ENCODE measurements at regions not wholly inside any gene's neighbourhood (a gene's known extent, or its start where the extent isn't known, plus 50 kb on each side); places are given as distances from the start of the nearest gene placed in this dataset.
"Not testable (repeated sequence)": the region's sequence is repeated elsewhere in the genome, so short reads cannot be mapped to it uniquely, and the experiment has no call there.

DNA sequence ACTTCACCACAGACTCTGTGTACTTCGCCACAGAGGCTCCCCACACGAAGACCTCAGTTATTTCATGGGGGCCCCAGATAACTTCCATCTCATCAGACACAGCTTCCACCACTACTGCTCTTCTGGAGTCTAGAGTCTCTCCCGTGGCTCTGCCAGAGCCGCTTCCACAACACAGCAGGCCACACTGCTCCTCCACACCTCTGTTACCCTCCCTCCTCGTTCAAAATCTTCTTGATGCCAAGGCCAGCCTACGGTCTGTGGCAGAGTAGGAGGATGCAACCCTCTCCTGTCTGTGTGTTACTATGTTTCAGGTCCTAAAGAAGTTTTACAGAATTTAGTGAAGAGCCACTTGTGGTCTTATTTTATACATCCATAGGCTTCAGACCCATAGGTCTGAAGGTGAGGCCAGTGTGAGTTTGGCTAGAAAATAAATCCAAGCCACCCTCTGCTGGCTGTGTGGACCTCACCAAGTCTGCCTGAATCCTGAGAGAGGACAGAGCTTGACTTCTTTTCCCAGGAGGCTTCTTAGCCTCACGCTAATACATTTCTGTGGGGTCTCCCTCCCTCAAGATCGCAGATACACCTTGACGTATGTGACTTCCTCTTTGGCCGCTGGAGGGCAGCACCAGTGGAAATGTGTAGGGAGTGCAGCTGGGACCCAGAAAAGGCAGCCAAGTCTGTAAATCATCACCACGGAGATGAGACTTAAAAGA is 197.7 kb downstream of the FAXC start:
- H3K27me3 Mint-ChIP-seq = peaks cover 10% of the 10 kb centered on the region
- no peaks in the 10 kb centered on the region for H3K9me3 Mint-ChIP-seq
- no peak overlapping the region for H3K4me3 Mint-ChIP-seq
- no peak overlapping the region for H3K27ac Mint-ChIP-seq
- DNase-seq = peak; percentile 44
- CTCF ChIA-PET = interaction anchor here (0.6 to 1.4 kb wide), 4 partner anchors 9 to 381 kb away, joined by 3 to 4 read pairs (median 4); no protein-coding TSS in a partner anchor
- no peaks in the 10 kb centered on the region for H3K4me1 Mint-ChIP-seq
- no peaks in the 10 kb centered on the region for H3K36me3 Mint-ChIP-seq

DNA sequence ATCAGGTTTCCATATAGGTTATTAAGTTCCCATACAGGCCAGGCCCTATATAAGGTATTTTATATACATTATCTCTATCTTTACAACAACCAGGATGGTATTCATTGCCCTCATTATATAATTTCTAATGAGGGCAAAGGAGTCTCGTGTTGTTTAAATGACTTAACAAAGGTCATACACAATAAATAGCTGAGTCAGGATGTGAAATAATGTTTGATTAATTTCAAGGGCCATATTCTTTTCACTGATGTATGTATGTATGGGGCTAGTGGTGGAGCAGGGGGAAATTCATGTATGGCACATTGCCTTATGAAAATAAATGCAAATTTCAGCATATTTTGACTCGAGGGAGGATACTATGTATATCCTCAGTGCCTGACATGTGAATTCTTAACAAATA is 200.7 kb downstream of the FAXC start:
- H3K27me3 Mint-ChIP-seq = peaks cover 10% of the 10 kb centered on the region
- H3K9me3 Mint-ChIP-seq = no peaks in the 10 kb centered on the region
- DNase-seq = no peak
- CTCF ChIA-PET = no interaction called here
- H3K4me1 Mint-ChIP-seq = no peaks in the 10 kb centered on the region
- no peaks in the 10 kb centered on the region for H3K36me3 Mint-ChIP-seq
- H3K27ac Mint-ChIP-seq = no peak overlapping the region
- no peak overlapping the region for H3K4me3 Mint-ChIP-seq

DNA sequence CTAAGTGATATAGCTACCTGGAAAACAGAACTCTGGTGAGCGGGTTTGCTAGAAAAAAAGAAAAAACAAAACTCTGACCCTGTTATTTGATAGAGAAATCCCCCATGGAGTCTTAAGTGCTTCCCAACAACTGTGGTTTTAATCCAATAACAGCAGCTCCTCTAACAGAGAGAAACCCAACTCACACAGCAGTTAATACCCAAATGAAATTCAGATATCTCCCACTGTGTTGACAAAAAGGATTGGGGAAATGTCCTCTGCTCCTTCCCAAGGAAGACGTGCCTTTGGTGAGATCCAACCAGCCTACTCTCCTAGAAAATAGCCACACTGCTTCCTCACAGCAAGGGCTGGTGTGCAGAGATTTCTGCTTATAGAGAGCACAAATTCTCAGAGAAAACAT is 200.4 kb upstream of the FBXL4 start:
- H3K27me3 Mint-ChIP-seq = peaks cover 10% of the 10 kb centered on the region
- no peak overlapping the region for H3K4me3 Mint-ChIP-seq
- H3K27ac Mint-ChIP-seq = no peak overlapping the region
- H3K4me1 Mint-ChIP-seq = no peaks in the 10 kb centered on the region
- no peak for DNase-seq
- no peaks in the 10 kb centered on the region for H3K36me3 Mint-ChIP-seq
- no peaks in the 10 kb centered on the region for H3K9me3 Mint-ChIP-seq
- CTCF ChIA-PET = no interaction called here

DNA sequence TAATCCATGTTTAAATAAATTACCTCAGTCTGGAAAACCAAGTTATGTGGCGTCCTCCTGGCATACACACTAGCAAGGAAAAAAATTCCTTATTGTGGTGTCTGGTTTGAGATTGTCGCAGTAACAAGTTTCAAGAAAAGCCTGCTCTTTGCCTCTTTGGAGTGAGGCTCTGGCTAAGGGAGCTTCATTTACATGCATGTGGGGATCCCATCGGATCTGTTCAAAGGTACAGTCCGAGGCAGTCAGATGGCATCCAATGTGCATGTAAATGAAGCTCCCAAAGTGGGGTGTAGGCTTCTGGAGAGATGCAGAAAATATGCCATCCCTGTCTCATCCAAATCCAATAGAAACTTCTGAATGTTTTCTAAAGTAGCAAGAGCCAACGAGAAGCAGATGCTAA is 199.5 kb upstream of the FBXL4 start:
- H3K4me1 Mint-ChIP-seq = no peaks in the 10 kb centered on the region
- H3K4me3 Mint-ChIP-seq = no peak overlapping the region
- CTCF ChIA-PET = interaction anchor here (1.6 kb wide), 1 partner anchor 95 kb away, joined by 4 read pairs; no protein-coding TSS in a partner anchor
- H3K27me3 Mint-ChIP-seq = peaks cover 7% of the 10 kb centered on the region
- no peaks in the 10 kb centered on the region for H3K36me3 Mint-ChIP-seq
- no peak overlapping the region for H3K27ac Mint-ChIP-seq
- no peak for DNase-seq
- H3K9me3 Mint-ChIP-seq = no peaks in the 10 kb centered on the region

DNA sequence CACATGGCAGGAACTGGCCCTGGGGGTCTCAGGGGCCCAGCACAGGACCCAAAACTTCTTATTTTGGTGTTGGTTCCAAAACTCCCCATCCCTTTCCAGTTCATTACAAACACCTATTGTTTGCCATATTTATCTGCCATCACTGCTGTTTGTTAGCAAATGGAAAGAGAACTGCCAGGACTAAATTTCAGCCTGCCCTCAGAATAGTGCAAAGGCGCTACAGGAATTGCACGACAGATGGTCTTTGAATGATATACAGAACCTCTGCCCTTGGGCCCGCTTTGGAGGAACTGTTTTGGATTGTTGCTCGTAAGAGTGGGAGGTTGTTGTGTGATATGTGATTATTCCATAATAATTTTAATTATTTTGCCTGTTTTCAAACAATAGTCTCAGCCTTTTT is 199.0 kb upstream of the FBXL4 start:
- Mint-ChIP-seq H3K36me3 (no peaks in the 10 kb centered on the region), H3K9me3 (no peaks in the 10 kb centered on the region), H3K4me1 (no peaks in the 10 kb centered on the region), H3K27me3 (peaks cover 3% of the 10 kb centered on the region), H3K4me3 (no peak overlapping the region), H3K27ac (no peak overlapping the region)
- DNase-seq = no peak
- CTCF ChIA-PET = interaction anchor here (1.6 kb wide), 1 partner anchor 95 kb away, joined by 4 read pairs; no protein-coding TSS in a partner anchor

DNA sequence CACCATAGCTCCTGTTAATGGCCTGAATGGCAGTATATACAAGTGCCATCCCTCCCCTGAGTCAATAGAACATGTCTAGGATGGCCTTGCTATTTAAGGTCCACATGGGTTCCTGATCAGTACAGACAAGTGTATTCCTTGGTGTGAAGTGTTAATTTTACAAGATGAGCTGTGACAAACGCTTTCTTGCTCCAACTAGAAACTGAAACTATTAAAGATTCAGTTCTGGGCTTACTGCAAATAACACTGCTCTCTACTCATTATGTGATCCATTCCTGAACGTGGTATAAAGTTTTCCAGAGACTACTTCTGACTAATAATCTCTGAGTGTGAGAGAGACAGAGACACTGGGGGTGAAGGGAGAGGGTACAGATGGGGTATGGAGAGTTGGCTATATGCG is 198.0 kb upstream of the FBXL4 start:
- Mint-ChIP-seq H3K27me3 (no peaks in the 10 kb centered on the region), H3K9me3 (no peaks in the 10 kb centered on the region), H3K27ac (no peak overlapping the region), H3K4me1 (no peaks in the 10 kb centered on the region), H3K36me3 (no peaks in the 10 kb centered on the region), H3K4me3 (no peak overlapping the region)
- CTCF ChIA-PET = no interaction called here
- DNase-seq = no peak

DNA sequence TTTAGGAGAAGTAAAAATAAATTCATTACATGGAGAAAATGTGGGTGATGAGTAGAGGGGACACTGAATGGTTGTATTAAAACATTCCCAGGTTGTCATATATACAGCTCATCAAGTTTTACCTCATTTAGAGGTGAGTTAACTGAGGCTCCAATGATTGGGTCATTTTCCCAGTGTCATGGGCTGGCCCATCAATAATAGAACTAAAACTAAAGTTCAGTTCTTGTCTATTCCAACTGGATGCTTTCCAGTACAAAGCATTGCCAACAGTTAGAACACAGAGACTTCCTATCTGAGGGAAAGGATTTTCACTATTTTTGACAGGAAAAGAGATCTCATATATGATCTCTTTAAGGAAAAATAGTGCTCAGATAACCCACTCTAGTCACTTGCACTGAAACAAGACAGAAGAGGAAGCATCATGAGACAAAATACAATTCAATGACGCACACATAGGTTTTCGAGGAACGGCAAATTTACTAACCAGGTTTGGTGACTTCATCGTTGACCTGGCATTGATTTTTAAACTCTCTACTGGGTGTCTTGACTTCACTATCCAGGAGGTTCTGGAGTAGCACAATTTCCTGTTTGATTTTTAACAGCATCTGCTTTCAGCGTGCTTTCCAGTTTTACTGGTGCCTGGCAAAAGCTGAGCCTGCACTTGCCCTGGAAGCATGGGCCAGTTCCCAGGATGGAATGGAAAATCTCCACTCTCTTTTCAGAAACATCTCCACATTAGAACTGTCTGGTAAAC is 195.5 kb upstream of the FBXL4 start:
- no peaks in the 10 kb centered on the region for H3K27me3 Mint-ChIP-seq
- H3K4me1 Mint-ChIP-seq = no peaks in the 10 kb centered on the region
- H3K4me3 Mint-ChIP-seq = no peak overlapping the region
- H3K9me3 Mint-ChIP-seq = no peaks in the 10 kb centered on the region
- H3K27ac Mint-ChIP-seq = no peak overlapping the region
- no peaks in the 10 kb centered on the region for H3K36me3 Mint-ChIP-seq
- no peak for DNase-seq
- CTCF ChIA-PET = no interaction called here

DNA sequence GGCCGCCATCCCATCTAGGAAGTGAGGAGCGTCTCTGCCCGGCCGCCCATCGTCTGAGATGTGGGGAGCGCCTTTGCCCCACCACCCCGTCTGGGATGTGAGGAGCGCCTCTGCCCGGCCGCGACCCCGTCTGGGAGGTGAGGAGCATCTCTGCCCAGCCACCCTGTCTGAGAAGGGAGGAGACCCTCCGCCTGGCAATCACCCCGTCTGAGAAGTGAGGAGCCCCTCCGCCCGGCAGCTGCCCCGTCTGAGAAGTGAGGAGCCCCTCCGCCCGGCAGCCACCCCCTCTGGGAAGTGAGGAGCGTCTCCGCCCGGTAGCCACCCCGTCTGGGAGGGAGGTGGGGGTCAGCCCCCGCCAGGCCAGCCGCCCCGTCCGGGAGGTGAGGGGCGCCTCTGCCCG is 194.2 kb upstream of the FBXL4 start:
- H3K27me3 Mint-ChIP-seq, H3K4me3 Mint-ChIP-seq, H3K9me3 Mint-ChIP-seq, H3K36me3 Mint-ChIP-seq, DNase-seq, H3K27ac Mint-ChIP-seq, CTCF ChIA-PET, H3K4me1 Mint-ChIP-seq: not testable (repeated sequence)

DNA sequence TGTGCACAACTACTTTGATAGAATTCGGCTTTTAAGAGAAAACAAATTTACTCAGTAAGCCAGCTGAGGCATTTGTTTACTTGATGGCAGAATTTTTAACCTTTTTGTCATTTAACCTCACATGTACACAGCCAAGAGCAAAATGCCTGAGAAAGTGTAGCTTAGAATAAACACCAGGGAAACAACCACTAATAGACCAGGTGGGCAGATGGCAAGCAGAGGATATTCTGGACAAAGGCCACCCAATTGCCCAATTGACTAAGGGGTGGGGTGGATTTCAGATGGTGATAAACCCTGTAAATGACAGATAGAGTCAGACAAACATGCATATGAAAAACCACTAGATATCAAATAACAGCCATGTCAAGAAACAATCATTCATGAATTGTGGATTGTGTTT is 190.7 kb upstream of the FBXL4 start:
- Mint-ChIP-seq H3K36me3 (no peaks in the 10 kb centered on the region), H3K9me3 (no peaks in the 10 kb centered on the region), H3K27ac (no peak overlapping the region), H3K27me3 (no peaks in the 10 kb centered on the region), H3K4me3 (no peak overlapping the region), H3K4me1 (no peaks in the 10 kb centered on the region)
- CTCF ChIA-PET = no interaction called here
- no peak for DNase-seq

DNA sequence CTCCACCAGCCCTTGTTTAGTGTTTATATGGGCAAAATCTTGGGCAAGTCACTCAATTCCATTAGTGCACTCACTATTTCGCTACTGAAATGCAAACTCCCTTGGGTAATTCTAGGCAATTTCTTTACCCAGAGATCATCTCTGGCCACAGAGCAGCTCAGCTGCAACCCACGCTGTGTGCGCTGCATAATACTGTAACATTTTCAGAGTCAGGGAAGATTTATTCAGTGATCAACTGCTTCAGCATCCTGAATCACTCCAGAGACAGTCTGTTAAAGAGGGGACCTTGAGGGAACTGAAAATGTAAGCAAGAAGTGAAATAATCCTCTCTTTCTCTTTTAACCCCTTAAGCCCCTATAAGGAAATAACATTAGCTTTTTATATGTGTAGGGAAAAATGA is 189.6 kb upstream of the FBXL4 start:
- Mint-ChIP-seq H3K27ac (no peak overlapping the region), H3K36me3 (no peaks in the 10 kb centered on the region), H3K27me3 (no peaks in the 10 kb centered on the region), H3K4me1 (no peaks in the 10 kb centered on the region), H3K9me3 (no peaks in the 10 kb centered on the region), H3K4me3 (no peak overlapping the region)
- CTCF ChIA-PET = no interaction called here
- DNase-seq = no peak

DNA sequence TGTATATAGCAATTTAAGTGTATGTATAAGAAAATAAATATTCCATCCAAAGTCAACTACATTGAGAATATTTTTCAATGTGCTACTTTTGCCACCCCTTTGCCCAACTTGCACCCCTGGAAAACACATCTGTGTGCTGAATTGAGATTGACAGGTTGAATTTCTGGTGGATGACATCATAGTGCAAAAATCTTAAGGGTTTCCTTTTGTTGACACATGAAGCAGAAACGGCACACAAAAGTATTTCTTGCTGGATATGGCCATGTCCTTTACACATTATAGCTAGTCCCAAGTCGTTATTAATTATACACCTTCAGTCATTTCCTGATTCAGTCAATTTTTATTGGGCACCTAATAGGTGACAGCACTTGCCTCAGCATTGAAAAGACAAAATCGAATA is 188.7 kb upstream of the FBXL4 start:
- Mint-ChIP-seq H3K36me3 (no peaks in the 10 kb centered on the region), H3K27ac (no peak overlapping the region), H3K4me1 (no peaks in the 10 kb centered on the region), H3K9me3 (no peaks in the 10 kb centered on the region), H3K27me3 (peaks cover 4% of the 10 kb centered on the region), H3K4me3 (no peak overlapping the region)
- CTCF ChIA-PET = no interaction called here
- DNase-seq = no peak

DNA sequence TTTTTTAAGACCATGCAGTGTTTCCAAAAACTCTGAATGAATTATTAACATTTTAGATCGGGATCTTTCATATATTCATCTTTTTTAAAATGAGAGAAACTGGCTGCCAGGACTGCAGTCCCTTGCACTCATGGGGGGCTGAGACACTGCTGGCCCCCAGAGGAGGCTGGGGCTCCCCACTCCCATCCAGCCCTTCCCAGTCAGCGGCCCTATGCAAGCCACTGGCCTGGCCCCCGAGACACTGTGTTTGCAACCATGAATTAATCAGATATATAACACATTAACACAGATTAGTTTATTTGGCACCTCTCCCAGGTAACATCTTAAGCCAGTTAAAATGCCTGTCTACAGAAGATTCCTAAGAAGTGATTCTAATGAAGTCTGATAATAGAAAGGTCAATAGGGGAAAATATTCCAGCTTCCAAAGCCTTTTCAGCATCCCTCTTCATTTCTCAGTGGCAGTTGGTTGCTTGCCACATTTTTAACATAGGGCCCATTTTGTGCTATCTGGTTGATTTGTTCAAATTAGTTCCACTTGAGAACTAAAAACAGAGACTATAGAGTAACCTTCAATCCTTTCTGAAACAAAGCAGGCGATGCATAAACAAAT is 184.4 kb upstream of the FBXL4 start:
- Mint-ChIP-seq H3K27me3 (peaks cover 6% of the 10 kb centered on the region), H3K36me3 (no peaks in the 10 kb centered on the region), H3K4me1 (no peaks in the 10 kb centered on the region), H3K9me3 (no peaks in the 10 kb centered on the region), H3K4me3 (no peak overlapping the region), H3K27ac (no peak overlapping the region)
- CTCF ChIA-PET = no interaction called here
- DNase-seq = no peak

DNA sequence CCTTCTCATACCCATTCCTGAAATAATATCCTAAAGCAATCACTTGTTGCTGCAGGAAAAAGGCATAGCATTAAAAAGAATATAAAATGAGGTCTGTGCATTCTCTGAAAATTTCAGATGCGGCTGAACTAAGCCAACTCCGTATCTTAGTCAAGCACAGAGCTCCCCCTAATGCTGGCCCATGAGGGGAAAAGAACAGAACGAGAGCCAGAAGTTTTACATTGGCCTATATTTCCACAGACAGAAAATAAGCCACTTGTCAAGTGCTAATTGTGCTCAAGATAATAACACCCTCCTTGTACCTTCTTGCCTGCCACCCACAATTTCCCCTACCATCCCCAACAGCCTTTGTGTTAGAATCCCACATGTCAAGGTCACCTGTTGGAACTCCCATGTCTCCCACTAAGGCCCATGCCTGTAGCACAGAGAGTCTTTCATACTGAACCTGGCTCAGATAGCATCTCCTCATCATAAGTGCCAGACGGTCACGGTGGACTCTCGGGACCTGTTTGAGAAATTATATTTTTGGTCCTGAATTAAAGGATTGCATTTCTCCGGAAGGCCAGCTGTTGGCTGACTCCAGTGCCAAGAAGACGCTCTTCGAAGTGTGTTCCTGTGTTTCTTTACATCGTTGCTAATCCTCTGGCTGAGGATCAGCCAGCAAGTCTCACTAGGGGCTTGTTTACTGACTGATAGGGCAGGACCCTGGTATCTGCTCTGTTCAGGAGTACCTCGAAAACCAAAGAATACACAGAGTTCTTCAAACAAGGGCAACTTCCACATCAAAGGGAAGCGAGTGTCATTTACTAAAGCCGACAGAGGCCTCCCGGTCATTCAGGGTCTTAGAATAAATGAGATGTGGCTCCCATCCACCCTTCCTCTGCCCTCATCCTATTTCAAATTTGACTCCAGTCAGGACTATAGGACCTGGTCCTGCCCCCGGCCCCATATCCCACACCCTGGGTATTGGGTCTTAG is 183.4 kb upstream of the FBXL4 start:
- H3K4me3 Mint-ChIP-seq = no peak overlapping the region
- no peaks in the 10 kb centered on the region for H3K4me1 Mint-ChIP-seq
- no peak overlapping the region for H3K27ac Mint-ChIP-seq
- H3K36me3 Mint-ChIP-seq = no peaks in the 10 kb centered on the region
- H3K27me3 Mint-ChIP-seq = peaks cover 6% of the 10 kb centered on the region
- no peak for DNase-seq
- CTCF ChIA-PET = no interaction called here
- H3K9me3 Mint-ChIP-seq = no peaks in the 10 kb centered on the region

DNA sequence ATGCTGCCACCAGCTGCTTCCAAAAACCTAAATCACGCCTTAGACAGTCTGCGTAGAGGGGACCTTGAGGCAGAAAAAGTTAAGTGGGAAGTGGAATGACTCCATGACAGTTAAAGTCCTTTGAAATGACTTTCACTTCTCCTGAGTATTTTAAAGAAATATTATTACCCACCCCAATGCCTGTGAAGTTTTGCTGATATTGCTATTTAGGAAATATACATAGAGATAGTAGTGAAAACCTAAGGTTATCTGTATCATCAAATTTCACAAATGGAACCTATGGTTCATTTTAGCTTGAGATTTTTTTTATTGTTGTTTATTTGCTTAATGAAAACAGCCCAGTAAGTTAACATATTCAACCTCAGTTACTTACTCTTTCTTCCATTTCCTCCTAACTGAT is 182.1 kb upstream of the FBXL4 start:
- peaks cover 6% of the 10 kb centered on the region for H3K27me3 Mint-ChIP-seq
- no peak for DNase-seq
- no peak overlapping the region for H3K27ac Mint-ChIP-seq
- CTCF ChIA-PET = no interaction called here
- no peaks in the 10 kb centered on the region for H3K9me3 Mint-ChIP-seq
- H3K4me3 Mint-ChIP-seq = no peak overlapping the region
- H3K36me3 Mint-ChIP-seq = no peaks in the 10 kb centered on the region
- H3K4me1 Mint-ChIP-seq = no peaks in the 10 kb centered on the region
